LHCN-M2 (cell line): ENCODE measurements at regions not wholly inside any gene's neighbourhood (a gene's known extent, or its start where the extent isn't known, plus 50 kb on each side); places are given as distances from the start of the nearest gene placed in this dataset.

Source experiments
- DNase-seq: peaks from one replicate; pipeline ENCODE4 v3.0.0-alpha.2; 2012; ENCODE audit warnings: low read depth

DNA sequence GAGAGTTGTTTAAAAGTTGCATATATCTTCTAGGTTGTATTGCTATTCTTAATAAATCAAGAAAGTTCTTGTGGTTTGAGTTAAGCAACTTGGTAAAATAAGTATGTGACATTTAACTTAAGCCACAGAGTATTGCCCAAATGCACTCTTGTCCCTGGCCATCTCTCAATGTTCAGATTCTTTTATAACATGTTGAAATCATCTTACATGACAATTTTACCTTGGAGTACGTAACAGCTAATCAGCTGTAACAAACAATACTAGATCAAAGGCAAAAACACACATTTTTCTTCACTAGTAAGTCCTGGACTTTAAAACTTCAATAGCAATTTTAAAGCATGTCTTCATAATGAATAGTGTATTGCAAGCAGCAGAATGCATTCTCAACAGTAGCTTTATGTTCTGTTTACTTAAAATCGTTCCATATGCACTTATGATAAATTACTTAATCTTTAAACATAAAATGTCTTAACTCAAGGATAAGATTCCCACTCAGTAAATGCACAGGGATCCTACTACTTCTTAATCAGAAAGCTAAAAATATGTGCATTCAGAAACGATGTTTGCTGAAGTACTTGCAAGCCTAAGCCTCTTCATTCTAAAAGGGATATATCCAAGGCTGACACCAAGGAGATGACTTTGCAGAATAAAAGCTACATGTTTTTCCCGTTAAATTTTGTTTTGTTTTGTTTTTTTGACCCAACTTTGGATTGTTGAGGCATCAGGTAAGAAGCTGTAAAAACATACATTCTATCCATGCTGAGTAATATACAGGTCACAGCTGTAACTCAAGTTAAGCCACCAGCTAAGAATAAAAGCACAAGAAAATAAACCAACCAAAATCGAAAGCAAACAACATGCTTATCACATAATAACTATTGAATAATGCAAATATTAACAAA lies 86.1 kb upstream of the NFIB start:
- no peak for DNase-seq

- no peak for DNase-seq
These were observed 84.5 kb upstream of the NFIB start for GRCh38 chr9:14398473-14398872.

GRCh38 chr9:14396171-14396570 lies 82.2 kb upstream of the NFIB start:
- no peak for DNase-seq

DNA sequence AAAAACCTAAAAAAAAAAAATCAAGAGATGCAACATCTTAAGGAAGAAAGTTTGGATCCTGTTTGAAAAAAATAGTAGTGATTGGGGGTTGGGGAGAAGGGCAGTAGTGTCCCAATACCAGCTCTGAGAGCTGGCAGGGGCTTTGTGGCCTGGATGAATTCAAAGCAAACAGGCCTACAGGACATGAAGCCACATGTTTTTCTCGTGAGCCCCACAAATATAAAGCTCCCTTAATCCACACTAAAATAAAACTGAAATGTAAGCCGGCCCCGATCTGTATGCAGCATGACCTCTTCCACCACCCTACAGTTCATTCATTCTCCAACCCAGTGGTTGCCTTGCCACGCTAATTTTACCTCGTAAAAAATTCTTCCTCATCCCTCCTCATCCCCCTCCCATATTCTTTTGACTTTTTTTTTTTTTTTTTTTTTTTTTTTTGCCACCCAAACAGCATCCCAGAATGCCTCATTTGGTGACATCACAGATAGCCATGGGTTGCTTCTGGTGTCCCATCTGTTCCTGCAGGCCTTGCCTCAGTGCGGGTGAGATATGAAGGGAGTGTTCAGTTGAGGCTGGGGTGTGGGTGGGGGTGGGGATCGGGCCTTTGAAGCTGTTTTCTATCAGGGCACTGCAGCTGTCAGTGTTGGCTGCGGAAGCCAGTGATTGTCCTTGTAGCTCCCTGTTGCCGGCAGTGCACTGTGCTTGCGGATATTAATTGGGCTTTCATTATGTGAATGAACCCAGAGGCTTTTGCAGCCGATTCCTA lies 81.6 kb upstream of the NFIB start:
- no peak for DNase-seq

- DNase-seq: no peak
These were observed 79.5 kb upstream of the NFIB start for GRCh38 chr9:14393418-14393817.

DNA sequence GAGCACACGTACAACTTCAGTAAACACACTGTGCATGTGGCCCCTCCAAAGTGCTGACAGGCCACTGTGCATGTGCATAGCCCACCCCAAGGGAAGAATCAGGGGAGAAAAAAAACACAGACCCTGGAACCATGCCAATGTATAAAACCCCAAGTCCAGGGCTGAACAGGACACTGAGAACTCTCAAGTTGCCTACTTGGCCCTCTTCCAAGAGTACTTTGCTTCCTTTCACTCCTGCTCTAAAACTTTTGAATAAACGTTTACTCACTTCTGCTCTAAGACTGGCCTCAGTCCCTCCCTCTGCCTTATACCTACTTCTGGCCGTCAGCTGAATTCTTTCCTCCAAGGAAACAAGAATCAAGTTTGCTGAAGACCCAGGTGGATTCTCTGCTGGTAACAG lies 77.7 kb upstream of the NFIB start:
- no peak for DNase-seq

- DNase-seq: no peak
These were observed 75.7 kb upstream of the NFIB start for GRCh38 chr9:14389657-14390056.

DNA sequence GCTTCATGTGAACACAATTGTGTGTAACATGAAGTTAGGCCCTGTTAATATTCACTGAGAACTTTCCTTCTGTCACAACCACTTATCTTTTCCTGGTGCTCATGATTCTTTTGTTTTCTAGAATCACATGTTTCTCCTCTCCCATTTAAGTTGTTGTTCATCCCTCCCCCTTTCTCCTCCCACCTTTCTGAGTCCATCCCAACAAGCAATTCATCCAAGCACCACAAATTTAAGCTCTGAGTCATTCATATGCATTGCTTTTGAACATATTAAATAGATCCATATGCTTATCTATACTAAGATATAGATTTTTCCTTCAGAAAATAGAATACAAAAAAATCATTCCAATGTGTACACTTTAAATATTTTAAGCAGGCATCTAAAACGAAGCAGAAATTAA lies 75.2 kb upstream of the NFIB start:
- DNase-seq: no peak

DNA sequence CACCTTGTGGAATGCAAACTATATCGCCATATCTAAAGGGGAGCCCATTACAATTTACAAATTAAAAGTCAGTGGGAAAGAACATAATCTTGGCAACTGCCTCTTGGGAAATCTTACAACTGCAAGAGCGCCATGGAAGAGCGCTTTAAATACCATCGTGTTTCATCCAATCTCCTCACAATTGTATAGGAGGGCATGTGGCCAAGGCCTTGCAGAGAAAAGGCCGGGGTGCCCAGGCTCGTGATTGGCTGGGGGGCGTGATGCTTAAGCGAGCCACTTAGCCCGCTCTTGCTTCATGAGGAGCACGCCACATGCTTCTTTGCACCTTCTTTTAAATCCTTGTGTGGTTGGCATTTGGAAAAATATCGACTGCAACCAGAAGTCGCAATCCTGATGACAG lies 69.8 kb upstream of the NFIB start:
- DNase-seq: no peak

GRCh38 chr9:14383294-14383693 lies 69.4 kb upstream of the NFIB start:
- peak; percentile 40 for DNase-seq

DNA sequence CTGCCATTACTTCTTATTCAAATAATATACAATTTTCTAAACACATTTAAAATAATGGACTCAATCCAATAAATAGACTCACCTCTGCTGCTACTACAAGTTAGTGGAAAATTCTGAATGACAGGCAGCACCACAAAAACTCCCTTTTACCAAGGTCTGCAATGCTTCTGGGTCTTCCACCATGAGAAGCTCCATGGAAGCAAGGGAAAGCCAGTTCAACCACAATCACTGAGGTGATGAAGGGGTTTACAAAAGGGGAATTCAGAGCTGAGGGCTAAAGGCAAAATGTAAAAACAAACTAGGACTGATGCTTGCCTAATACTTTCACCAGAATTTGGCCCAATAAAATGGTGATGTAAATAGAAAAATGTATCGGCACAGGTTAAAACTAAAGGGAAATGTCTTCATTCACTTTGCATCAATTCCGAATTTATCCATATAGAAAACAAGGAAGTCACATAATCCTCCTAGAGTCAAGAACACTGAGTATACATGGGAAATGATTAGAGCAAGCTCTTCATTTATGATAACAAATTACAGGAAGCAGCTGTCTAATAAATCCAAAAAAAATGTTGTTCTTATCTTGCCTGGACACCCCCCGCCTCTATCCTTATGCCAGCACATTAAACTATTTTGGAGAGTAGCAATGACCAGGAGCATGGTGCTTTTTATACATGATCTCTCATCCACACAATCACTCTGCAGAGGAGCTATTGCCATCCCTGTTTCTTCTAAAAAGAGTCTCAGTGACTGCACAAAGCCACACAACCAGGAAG lies 66.3 kb upstream of the NFIB start:
- DNase-seq: no peak

GRCh38 chr9:14379280-14379679 lies 65.3 kb upstream of the NFIB start:
- DNase-seq: no peak

DNA sequence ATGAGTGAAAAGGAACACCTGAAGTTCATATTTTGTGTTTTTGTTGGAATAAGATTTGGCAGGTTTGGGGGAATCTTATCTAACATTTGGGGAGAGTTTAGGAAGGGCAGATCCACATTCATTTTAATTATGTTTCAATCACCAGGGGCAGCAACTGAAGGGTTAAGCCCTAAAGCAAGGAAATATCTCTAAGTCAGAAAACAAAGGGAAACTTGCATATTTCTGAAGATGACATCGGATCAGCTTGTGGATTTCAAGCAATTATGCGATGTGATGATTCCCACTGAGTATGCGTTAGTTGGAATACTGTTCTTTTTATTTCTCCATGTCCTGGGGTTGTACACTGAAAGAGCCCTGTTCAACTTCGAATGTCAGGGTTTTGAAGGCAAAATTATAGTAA lies 59.8 kb upstream of the NFIB start:
- no peak for DNase-seq

- no peak for DNase-seq
These were observed 59.4 kb upstream of the NFIB start for GRCh38 chr9:14373336-14373666.

- DNase-seq: peak; percentile 72
These were observed 58.7 kb upstream of the NFIB start for GRCh38 chr9:14372437-14373335.

DNA sequence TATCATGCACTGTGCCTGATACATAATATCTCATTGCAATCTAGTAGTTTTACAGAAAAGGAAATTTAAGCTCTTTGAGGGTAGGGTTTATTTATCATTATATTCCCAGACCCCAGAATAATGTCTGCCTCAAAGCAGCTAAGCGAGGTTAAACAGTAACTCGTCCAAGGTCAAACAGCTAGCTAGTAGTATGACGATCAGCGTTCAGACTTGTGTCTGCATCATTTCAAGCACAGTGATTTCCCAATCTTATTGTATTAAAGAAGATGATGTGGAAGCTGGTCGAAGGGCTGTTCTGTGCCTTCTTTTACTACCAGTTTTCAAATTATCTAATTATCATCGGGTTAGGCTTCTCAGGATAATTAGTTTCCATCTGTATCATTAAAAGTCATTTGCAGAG lies 55.1 kb upstream of the NFIB start:
- DNase-seq: no peak

DNA sequence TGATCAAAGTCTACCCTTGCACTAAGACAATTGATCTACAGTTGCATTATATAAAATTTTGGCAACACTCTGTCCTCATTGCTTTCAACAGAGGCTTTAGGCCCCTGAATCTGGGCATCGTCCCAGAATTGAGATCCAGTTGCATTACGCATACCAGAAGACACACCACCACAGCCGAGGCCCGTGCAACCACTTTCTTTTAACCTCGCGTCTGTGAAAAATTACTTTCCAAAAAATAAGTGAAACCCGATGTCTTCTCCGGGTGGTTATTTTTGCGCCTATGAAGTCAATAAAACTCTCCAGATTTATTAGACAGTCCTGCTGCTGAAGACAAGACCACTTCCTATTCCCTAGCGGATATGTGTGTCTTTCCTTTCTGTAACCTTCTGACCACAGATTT lies 52.1 kb upstream of the NFIB start:
- peak; percentile 85 for DNase-seq

GRCh38 chr9:14365670-14366069 lies 51.7 kb upstream of the NFIB start:
- peak; percentile 52 for DNase-seq
